Breast epithelium (tissue), 3 donors: ENCODE measurements at regions not wholly inside any gene's neighbourhood (a gene's known extent, or its start where the extent isn't known, plus 50 kb on each side); places are given as distances from the start of the nearest gene placed in this dataset.

ENCODE experiments used
- CTCF ChIP-seq, 3 donors: fragments of 450-650 bp; IDR thresholded peaks; one replicate each; pipeline ENCODE4 v1.5.1; 2016 to 2017; ENCODE audit warnings: antibody characterized with exemption in 3 of 3, mild to moderate bottlenecking in 3 of 3, moderate library complexity in 3 of 3
- POLR2A ChIP-seq: fragments of 450-650 bp; IDR thresholded peaks from one replicate; pipeline ENCODE4 v1.6.1; 2016; ENCODE audit warnings: antibody characterized with exemption, mild to moderate bottlenecking, moderate library complexity

- no peak for TF ChIP-seq CTCF (IDR thresholded peaks at IDR 0.05)
- TF ChIP-seq POLR2A, result no peak
These were observed 71.8 kb downstream of the KLF15 start for GRCh38 chr3:126285369-126285768.
